PC-9 (cell line): ENCODE measurements at regions not wholly inside any gene's neighbourhood (a gene's known extent, or its start where the extent isn't known, plus 50 kb on each side); places are given as distances from the start of the nearest gene placed in this dataset.

Experiments
- BruUV-seq: library from RNA; stranded (reverse); fragments of 400-500 nt; replicated peaks from 2 replicates; lab custom pipeline; 2021; lab: Mats Ljungman, UMichigan
- CTCF ChIA-PET: fragments of 300-600 bp; sonication (Branson Sonifier 250); formaldehyde crosslinking; loops from one replicate; lab custom pipeline; 2022; ENCODE audit warnings: antibody characterized with exemption; lab: Charles Lee
- POLR2A ChIA-PET: fragments of 300-600 bp; sonication (Branson Sonifier 250); formaldehyde crosslinking; loops from one replicate; lab custom pipeline; 2022; ENCODE audit warnings: antibody characterized with exemption; ENCODE audit not compliant: unreplicated experiment; lab: Charles Lee
- DNase-seq, 2 experiments: peaks; one replicate each; pipeline versions ENCODE4 v3.0.0 to v3.0.0-alpha.2; 2015 to 2022; ENCODE audit warnings: mixed read lengths in 1 of 2
- H2AFZ ChIP-seq: fragments of 200-600 bp; sonication (generic); 2 replicates; pipeline ENCODE4 v1.8.1; 2017; ENCODE audit warnings: antibody characterized with exemption
- H3F3A ChIP-seq: fragments of 200-600 bp; sonication (generic); 2 replicates; pipeline ENCODE4 v1.8.1; 2017; ENCODE audit warnings: antibody characterized with exemption, mild to moderate bottlenecking, low read depth; ENCODE audit not compliant: insufficient read depth
- H3K27ac ChIP-seq: fragments of 200-600 bp; sonication (generic); 2 replicates; pipeline ENCODE4 v1.6.1; 2016; ENCODE audit warnings: mixed run types
- H3K27me3 ChIP-seq: fragments of 200-600 bp; sonication (generic); 2 replicates; pipeline ENCODE4 v1.6.1; 2016; ENCODE audit warnings: low read depth, mixed run types; ENCODE audit not compliant: insufficient read depth
- H3K36me3 ChIP-seq: fragments of 200-600 bp; sonication (generic); 2 replicates; pipeline ENCODE4 v1.6.1; 2016; ENCODE audit warnings: low read depth, mixed run types
- H3K4me1 ChIP-seq: fragments of 200-600 bp; sonication (generic); replicated peaks from 2 replicates; pipeline ENCODE4 v1.6.1; 2016; ENCODE audit warnings: mixed run types; ENCODE audit not compliant: insufficient read depth
- H3K4me2 ChIP-seq: fragments of 200-600 bp; sonication (generic); 2 replicates; pipeline ENCODE4 v1.6.1; 2017; ENCODE audit warnings: mixed run types
- H3K4me3 ChIP-seq: fragments of 200-600 bp; sonication (generic); 2 replicates; pipeline ENCODE4 v1.6.1; 2016; ENCODE audit warnings: mixed run types
- H3K79me2 ChIP-seq: fragments of 200-600 bp; sonication (generic); 2 replicates; pipeline ENCODE4 v1.6.1; 2017; ENCODE audit warnings: low read depth, mixed run types
- H3K9me2 ChIP-seq: fragments of 200-600 bp; sonication (generic); 2 replicates; pipeline ENCODE4 v1.8.1; 2017; ENCODE audit warnings: mild to moderate bottlenecking; ENCODE audit not compliant: insufficient read depth
- H3K9me3 ChIP-seq: fragments of 200-600 bp; sonication (generic); 2 replicates; pipeline ENCODE4 v1.8.1; 2016; ENCODE audit warnings: low read depth; ENCODE audit not compliant: insufficient read depth
- H4K20me1 ChIP-seq: fragments of 200-600 bp; sonication (generic); 2 replicates; pipeline ENCODE4 v1.8.1; 2017; ENCODE audit not compliant: insufficient read depth
- CTCF ChIP-seq: fragments of 200-600 bp; sonication (generic); conservative IDR thresholded peaks from 2 replicates; pipeline ENCODE4 v1.6.1; 2017; ENCODE audit warnings: mixed run types, antibody characterized with exemption, mild to moderate bottlenecking, moderate library complexity
- EZH2 ChIP-seq: fragments of 200-600 bp; sonication (generic); IDR thresholded peaks from 2 replicates; pipeline ENCODE4 v1.8.0; 2017; ENCODE audit warnings: antibody characterized with exemption, low read depth
- intact Hi-C: fragments of 100-400 bp; cut with micrococcal nuclease; formaldehyde crosslinking; loops from one replicate; pipeline ENCODE4 v1.10.0; 2022; ENCODE audit not compliant: unreplicated experiment

DNA sequence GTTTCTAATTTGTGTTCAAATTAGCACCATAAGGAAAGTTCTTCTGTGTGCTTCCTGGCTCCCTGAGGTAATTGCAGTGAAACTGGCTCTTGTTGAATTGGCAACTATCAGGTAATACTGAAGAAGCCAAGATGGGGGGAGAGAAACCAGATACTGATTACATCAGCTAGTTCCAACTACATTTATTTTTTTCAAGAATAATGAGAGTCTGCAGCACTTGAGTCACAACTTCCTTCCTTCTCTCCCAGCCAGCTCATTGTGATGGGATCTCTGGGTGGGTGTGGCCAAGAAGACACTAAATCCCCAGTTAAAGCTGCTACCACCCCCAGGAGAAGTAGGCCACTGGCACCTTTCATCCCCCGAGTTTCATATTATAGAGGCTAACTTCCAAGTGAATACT, 100.7 kb upstream of the RXFP2 start:
- Histone ChIP-seq H4K20me1 (no peaks in the 10 kb centered on the region), H3K79me2 (no peaks in the 10 kb centered on the region), H3K9me3 (no peaks in the 10 kb centered on the region), H3K4me1 (no peaks in the 10 kb centered on the region), H3K9me2 (no peaks in the 10 kb centered on the region; the same call in 1 of the 2 replicates), H3K4me2 (no peak overlapping the region), H3K36me3 (no peaks in the 10 kb centered on the region), H3K27ac (no peak overlapping the region), H3K27me3 (no peaks in the 10 kb centered on the region), H3K4me3 (no peak overlapping the region), H3F3A (no peaks in the 10 kb centered on the region), H2AFZ (no peak overlapping the region)
- no peak for DNase-seq
- TF ChIP-seq CTCF (no peak), EZH2 (no peak)
- no TSS peak for BruUV-seq
- CTCF ChIA-PET = no interaction called here
- intact Hi-C loops = no loop called here
- POLR2A ChIA-PET = no interaction called here

GRCh38 chr13:31639443-31640163, 99.7 kb upstream of the RXFP2 start:
- H3F3A ChIP-seq = no peaks in the 10 kb centered on the region
- no peaks in the 10 kb centered on the region for H3K4me1 ChIP-seq
- H2AFZ ChIP-seq = no peak overlapping the region
- no peak for TF ChIP-seq EZH2
- no peak for TF ChIP-seq CTCF
- no TSS peak for BruUV-seq
- no peak for DNase-seq
- H3K4me3 ChIP-seq = no peak overlapping the region
- no peak overlapping the region for H3K27ac ChIP-seq
- intact Hi-C loops = no loop called here
- H3K36me3 ChIP-seq = no peaks in the 10 kb centered on the region
- no peaks in the 10 kb centered on the region for H4K20me1 ChIP-seq
- H3K9me2 ChIP-seq = no peaks in the 10 kb centered on the region; the same call in 1 of the 2 replicates
- ChIA-PET POLR2A (no interaction called here), CTCF (no interaction called here)
- H3K27me3 ChIP-seq = no peaks in the 10 kb centered on the region
- no peaks in the 10 kb centered on the region for H3K9me3 ChIP-seq
- H3K4me2 ChIP-seq = no peak overlapping the region
- no peaks in the 10 kb centered on the region for H3K79me2 ChIP-seq

DNA sequence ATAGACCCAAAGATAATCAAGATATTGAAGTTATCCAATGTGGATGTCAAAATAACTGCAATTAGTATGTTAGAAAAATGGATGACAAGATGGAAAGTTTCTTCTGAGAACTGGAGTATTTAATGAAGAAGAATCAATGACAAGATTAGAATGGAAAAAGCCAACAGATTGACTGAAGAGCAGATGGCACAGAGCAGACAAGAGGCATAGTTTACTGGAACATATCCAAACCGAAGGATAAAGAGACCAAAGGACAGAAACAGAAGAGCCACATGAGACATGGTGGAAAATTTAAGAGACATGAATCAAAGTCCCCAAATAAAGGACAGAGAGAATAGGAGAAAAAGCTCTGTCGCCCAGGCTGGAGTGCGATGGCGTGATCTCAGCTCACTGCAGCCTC, 89.6 kb upstream of the RXFP2 start:
- BruUV-seq = no TSS peak
- no peak for TF ChIP-seq CTCF
- TF ChIP-seq EZH2 = no peak

More for the DNA sequence above, 89.6 kb upstream of the RXFP2 start:
- intact Hi-C loops = no loop called here
- Histone ChIP-seq H3K27ac (no peak overlapping the region), H3K9me2 (no peaks in the 10 kb centered on the region; the same call in 1 of the 2 replicates), H4K20me1 (no peaks in the 10 kb centered on the region), H3K9me3 (no peaks in the 10 kb centered on the region; the same call in 1 of the 2 replicates), H3F3A (no peaks in the 10 kb centered on the region), H3K4me1 (no peaks in the 10 kb centered on the region), H2AFZ (no peak overlapping the region), H3K4me3 (no peak overlapping the region), H3K27me3 (peaks cover 20% of the 10 kb centered on the region; the same call in 1 of the 2 replicates), H3K36me3 (no peaks in the 10 kb centered on the region), H3K79me2 (no peaks in the 10 kb centered on the region), H3K4me2 (no peak overlapping the region)
- no peak for DNase-seq
- POLR2A ChIA-PET = no interaction called here
- CTCF ChIA-PET = no interaction called here
